ENCODE measurements at regions not wholly inside any gene's neighbourhood (a gene's known extent, or its start where the extent isn't known, plus 50 kb on each side); places are given as distances from the start of the nearest gene placed in this dataset.

GRCh38 chr15:81987628-81988027 lies 58.2 kb downstream of the MEX3B start:
- TF ChIP-seq GATA2 (IDR thresholded peaks at IDR 0.05; ENCODE audit: low read depth, low read length) (no peak), GATA3 (IDR thresholded peaks at IDR 0.05; ENCODE audit: low read depth, low read length) (no peak)

- no peak for TF ChIP-seq GATA3 (IDR thresholded peaks at IDR 0.05; ENCODE audit: low read depth, low read length)
These were observed 62.3 kb downstream of the MEX3B start for GRCh38 chr15:81983497-81983896.

GRCh38 chr15:81982808-81983207 lies 63.0 kb downstream of the MEX3B start:
- TF ChIP-seq GATA3 (IDR thresholded peaks at IDR 0.05; ENCODE audit: low read depth, low read length) (no peak), GATA2 (IDR thresholded peaks at IDR 0.05; ENCODE audit: low read depth, low read length) (no peak)

- no peak for TF ChIP-seq GATA2 (IDR thresholded peaks at IDR 0.05; ENCODE audit: low read depth, low read length)
- TF ChIP-seq GATA3 (IDR thresholded peaks at IDR 0.05; ENCODE audit: low read depth, low read length): no peak
These were observed 63.9 kb downstream of the MEX3B start for GRCh38 chr15:81981908-81982307.

GRCh38 chr15:81977464-81977863 lies 68.4 kb downstream of the MEX3B start:
- TF ChIP-seq GATA3 (IDR thresholded peaks at IDR 0.05; ENCODE audit: low read depth, low read length) (no peak), GATA2 (IDR thresholded peaks at IDR 0.05; ENCODE audit: low read depth, low read length) (no peak)

GRCh38 chr15:81968691-81969090 lies 77.1 kb downstream of the MEX3B start:
- TF ChIP-seq GATA3 (IDR thresholded peaks at IDR 0.05; ENCODE audit: low read depth, low read length) (no peak), GATA2 (IDR thresholded peaks at IDR 0.05; ENCODE audit: low read depth, low read length) (no peak)

GRCh38 chr15:81966631-81967030 lies 79.2 kb downstream of the MEX3B start:
- TF ChIP-seq GATA3 (IDR thresholded peaks at IDR 0.05; ENCODE audit: low read depth, low read length) (no peak), GATA2 (IDR thresholded peaks at IDR 0.05; ENCODE audit: low read depth, low read length) (no peak)

GRCh38 chr15:81962482-81962881 lies 83.3 kb downstream of the MEX3B start:
- TF ChIP-seq GATA3 (IDR thresholded peaks at IDR 0.05; ENCODE audit: low read depth, low read length) (no peak), GATA2 (IDR thresholded peaks at IDR 0.05; ENCODE audit: low read depth, low read length) (no peak)

GRCh38 chr15:81959196-81959595 lies 86.6 kb downstream of the MEX3B start:
- TF ChIP-seq GATA3 (IDR thresholded peaks at IDR 0.05; ENCODE audit: low read depth, low read length) (no peak), GATA2 (IDR thresholded peaks at IDR 0.05; ENCODE audit: low read depth, low read length) (no peak)

- TF ChIP-seq GATA3 (IDR thresholded peaks at IDR 0.05; ENCODE audit: low read depth, low read length): no peak
- no peak for TF ChIP-seq GATA2 (IDR thresholded peaks at IDR 0.05; ENCODE audit: low read depth, low read length)
These were observed 88.1 kb downstream of the MEX3B start for GRCh38 chr15:81957698-81958097.

- no peak for TF ChIP-seq GATA2 (IDR thresholded peaks at IDR 0.05; ENCODE audit: low read depth, low read length)
- TF ChIP-seq GATA3 (IDR thresholded peaks at IDR 0.05; ENCODE audit: low read depth, low read length): no peak
These were observed 90.3 kb downstream of the MEX3B start for GRCh38 chr15:81955382-81956062.

GRCh38 chr15:81954158-81954783 lies 91.5 kb downstream of the MEX3B start:
- TF ChIP-seq GATA2 (IDR thresholded peaks at IDR 0.05; ENCODE audit: low read depth, low read length): no peak
- no peak for TF ChIP-seq GATA3 (IDR thresholded peaks at IDR 0.05; ENCODE audit: low read depth, low read length)

- no peak for TF ChIP-seq GATA2 (IDR thresholded peaks at IDR 0.05; ENCODE audit: low read depth, low read length)
These were observed 94.9 kb downstream of the MEX3B start for GRCh38 chr15:81950841-81951414.

GRCh38 chr15:81948751-81949150 lies 97.1 kb downstream of the MEX3B start:
- TF ChIP-seq GATA2 (IDR thresholded peaks at IDR 0.05; ENCODE audit: low read depth, low read length): no peak
- TF ChIP-seq GATA3 (IDR thresholded peaks at IDR 0.05; ENCODE audit: low read depth, low read length): no peak

- no peak for TF ChIP-seq GATA2 (IDR thresholded peaks at IDR 0.05; ENCODE audit: low read depth, low read length)
- TF ChIP-seq GATA3 (IDR thresholded peaks at IDR 0.05; ENCODE audit: low read depth, low read length): no peak
These were observed 97.6 kb downstream of the MEX3B start for GRCh38 chr15:81948222-81948621.

Data from SH-SY5Y (cell line).